Endodermal cell (in vitro differentiated cells): ENCODE measurements at regions not wholly inside any gene's neighbourhood (a gene's known extent, or its start where the extent isn't known, plus 50 kb on each side); places are given as distances from the start of the nearest gene placed in this dataset.

Experiments
- DNase-seq: peaks from one replicate; pipeline ENCODE4 v3.0.0-alpha.2; 2017
- H3K27ac ChIP-seq: 2 replicates; pipeline ENCODE4 v1.5.1; 2013; ENCODE audit warnings: mild to moderate bottlenecking, low read depth, low read length, moderate library complexity
- H3K27me3 ChIP-seq: 2 replicates; pipeline ENCODE4 v1.6.1; 2013; ENCODE audit warnings: mild to moderate bottlenecking, low read length, moderate library complexity; ENCODE audit not compliant: insufficient read depth, control insufficient read depth, poor library complexity, severe bottlenecking
- H3K36me3 ChIP-seq: 2 replicates; pipeline ENCODE4 v1.7.0; 2013; ENCODE audit warnings: mild to moderate bottlenecking, low read length, moderate library complexity; ENCODE audit not compliant: control insufficient read depth, insufficient read depth
- H3K4me1 ChIP-seq: one replicate; pipeline ENCODE4 v1.7.0; 2013; ENCODE audit warnings: low read length; ENCODE audit not compliant: control insufficient read depth, insufficient read depth
- H3K4me3 ChIP-seq: 2 replicates; pipeline ENCODE4 v1.5.1; 2013; ENCODE audit warnings: mild to moderate bottlenecking, low read length, moderate library complexity
- H3K9ac ChIP-seq: 2 replicates; pipeline ENCODE4 v1.6.1; 2013; ENCODE audit warnings: mild to moderate bottlenecking, low read length, moderate library complexity; ENCODE audit not compliant: poor library complexity, severe bottlenecking; ENCODE audit errors: extremely low read depth
- H3K9me3 ChIP-seq: 2 replicates; pipeline ENCODE4 v1.6.1; 2013; ENCODE audit warnings: mild to moderate bottlenecking, low read length, moderate library complexity; ENCODE audit not compliant: control insufficient read depth
- H3K27ac Mint-ChIP-seq: 2 replicates; pipeline ENCODE4 v1.8.0; 2020; ENCODE audit warnings: mixed read lengths
- H3K27me3 Mint-ChIP-seq: 2 replicates; pipeline ENCODE4 v1.8.0; 2021; ENCODE audit warnings: mild to moderate bottlenecking, mixed read lengths; ENCODE audit not compliant: insufficient read depth
- H3K36me3 Mint-ChIP-seq: 2 replicates; pipeline ENCODE4 v1.8.0; 2020; ENCODE audit warnings: low read depth, mixed read lengths
- H3K4me1 Mint-ChIP-seq: 2 replicates; pipeline ENCODE4 v1.8.0; 2020; ENCODE audit warnings: mixed read lengths
- H3K4me3 Mint-ChIP-seq: 2 replicates; pipeline ENCODE4 v1.8.0; 2020; ENCODE audit warnings: mild to moderate bottlenecking, moderate library complexity, mixed read lengths
- H3K9me3 Mint-ChIP-seq: 2 replicates; pipeline ENCODE4 v1.8.0; 2020; ENCODE audit warnings: mild to moderate bottlenecking, mixed read lengths
- WGBS, 2 experiments: methylation state at CpG; one replicate each; pipeline versions ENCODE4 v1.1.5 to v1.1.7; 2013; ENCODE audit warnings: missing lambda C conversion rate in 2 of 2, mixed read lengths in 1 of 2; ENCODE audit not compliant: insufficient coverage in 1 of 2, insufficient read length in 1 of 2; 5-methylcytosine and 5-hydroxymethylcytosine counted together
- TF ChIP-seq, protein P1 (sequence below): fragments of 200-600 bp; sonication (generic); conservative IDR thresholded peaks from 2 replicates; pipeline ENCODE4 v1.5.0; 2021; ENCODE audit warnings: antibody characterized with exemption, mild to moderate bottlenecking

DNA sequence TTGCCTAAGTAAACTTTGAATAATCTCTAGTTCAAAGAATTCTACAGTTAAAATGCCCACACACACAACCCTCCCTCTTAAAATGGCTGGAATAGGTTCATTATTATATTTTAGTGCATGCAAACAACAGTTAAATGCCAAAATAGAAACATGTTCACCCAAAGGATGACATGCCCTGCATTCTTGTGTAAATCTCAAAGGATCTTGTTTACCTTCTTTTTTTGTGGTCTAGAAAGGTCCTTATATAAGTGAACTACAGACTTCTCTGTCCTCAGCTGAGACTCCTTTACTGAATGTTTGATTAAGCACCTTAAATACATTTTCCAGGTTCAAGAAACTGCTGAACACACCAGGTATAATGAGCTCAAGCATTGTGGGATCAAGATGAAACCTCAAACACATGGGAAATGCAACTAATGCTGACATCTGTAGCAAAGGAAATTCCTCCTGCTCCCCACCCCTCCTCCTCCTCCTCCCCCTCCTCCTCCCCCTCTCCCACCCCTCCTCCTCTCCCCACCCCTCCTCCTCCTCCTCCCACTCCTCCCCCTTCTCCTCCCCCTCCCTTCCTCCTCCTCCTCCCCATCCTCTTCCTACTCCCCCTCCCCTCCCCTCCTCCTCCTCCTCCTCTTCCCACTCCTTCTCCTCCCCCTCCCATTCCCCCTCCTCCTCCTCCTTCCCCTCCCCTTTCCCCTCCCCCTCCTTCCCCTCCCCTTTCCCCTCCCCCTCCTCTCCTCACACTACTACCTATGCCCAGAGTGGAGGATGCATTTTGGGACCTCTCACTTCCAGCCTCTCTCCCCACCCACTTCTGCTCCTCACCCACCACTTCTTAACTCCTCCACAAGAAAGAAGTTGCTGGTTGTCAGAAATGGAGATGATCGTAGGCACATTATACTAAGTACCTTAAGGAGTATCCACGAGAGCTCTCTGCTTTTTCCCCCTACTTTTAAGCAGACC is 233.9 kb downstream of the MRPL39 start:
- Mint-ChIP-seq H3K27me3 (no peaks in the 10 kb centered on the region), H3K36me3 (peaks cover under 1% of the 10 kb centered on the region), H3K4me1 (peaks cover 21% of the 10 kb centered on the region), H3K9me3 (peaks cover 7% of the 10 kb centered on the region), H3K27ac (peak overlapping the region; percentile 87), H3K4me3 (peak overlapping the region; percentile 32)
- Histone ChIP-seq H3K9me3 (peaks cover 5% of the 10 kb centered on the region), H3K36me3 (no peaks in the 10 kb centered on the region), H3K9ac (peak overlapping the region; percentile 38), H3K27ac (no peak overlapping the region), H3K4me3 (peak overlapping the region; percentile 70), H3K4me1 (peaks cover 8% of the 10 kb centered on the region), H3K27me3 (no peaks in the 10 kb centered on the region)
- TF ChIP-seq, protein P1, sequence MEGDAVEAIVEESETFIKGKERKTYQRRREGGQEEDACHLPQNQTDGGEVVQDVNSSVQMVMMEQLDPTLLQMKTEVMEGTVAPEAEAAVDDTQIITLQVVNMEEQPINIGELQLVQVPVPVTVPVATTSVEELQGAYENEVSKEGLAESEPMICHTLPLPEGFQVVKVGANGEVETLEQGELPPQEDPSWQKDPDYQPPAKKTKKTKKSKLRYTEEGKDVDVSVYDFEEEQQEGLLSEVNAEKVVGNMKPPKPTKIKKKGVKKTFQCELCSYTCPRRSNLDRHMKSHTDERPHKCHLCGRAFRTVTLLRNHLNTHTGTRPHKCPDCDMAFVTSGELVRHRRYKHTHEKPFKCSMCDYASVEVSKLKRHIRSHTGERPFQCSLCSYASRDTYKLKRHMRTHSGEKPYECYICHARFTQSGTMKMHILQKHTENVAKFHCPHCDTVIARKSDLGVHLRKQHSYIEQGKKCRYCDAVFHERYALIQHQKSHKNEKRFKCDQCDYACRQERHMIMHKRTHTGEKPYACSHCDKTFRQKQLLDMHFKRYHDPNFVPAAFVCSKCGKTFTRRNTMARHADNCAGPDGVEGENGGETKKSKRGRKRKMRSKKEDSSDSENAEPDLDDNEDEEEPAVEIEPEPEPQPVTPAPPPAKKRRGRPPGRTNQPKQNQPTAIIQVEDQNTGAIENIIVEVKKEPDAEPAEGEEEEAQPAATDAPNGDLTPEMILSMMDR = no peak
- DNase-seq = peak; percentile 74
- 90 to 100% methylated on average over 1 to 2 of the region's 2 CpGs for WGBS, 2 experiments

- WGBS, 2 experiments = 87 to 89% methylated on average over 4 to 5 of the region's 5 CpGs
- no peaks in the 10 kb centered on the region for H3K36me3 Mint-ChIP-seq
- Histone ChIP-seq H3K4me1 (peaks cover 8% of the 10 kb centered on the region), H3K9ac (no peak overlapping the region), H3K36me3 (no peaks in the 10 kb centered on the region), H3K9me3 (no peaks in the 10 kb centered on the region), H3K27me3 (no peaks in the 10 kb centered on the region), H3K4me3 (peak overlapping the region; percentile 52), H3K27ac (no peak overlapping the region)
- H3K27ac Mint-ChIP-seq = no peak overlapping the region
- peak overlapping the region; percentile 17 for H3K4me3 Mint-ChIP-seq
- no peak for DNase-seq
- H3K9me3 Mint-ChIP-seq = no peaks in the 10 kb centered on the region
- peaks cover 21% of the 10 kb centered on the region for H3K4me1 Mint-ChIP-seq
- no peaks in the 10 kb centered on the region for H3K27me3 Mint-ChIP-seq
- TF ChIP-seq, protein P1 = no peak
Measured at GRCh38 chr21:25371841-25372425, 235.3 kb downstream of the MRPL39 start.

GRCh38 chr21:25370311-25370744 is 237.0 kb downstream of the MRPL39 start:
- H3K4me3 ChIP-seq = no peak overlapping the region
- peak; percentile 46 for DNase-seq
- Mint-ChIP-seq H3K27ac (no peak overlapping the region), H3K9me3 (no peaks in the 10 kb centered on the region), H3K4me1 (peaks cover 21% of the 10 kb centered on the region), H3K27me3 (no peaks in the 10 kb centered on the region), H3K4me3 (no peak overlapping the region), H3K36me3 (no peaks in the 10 kb centered on the region)
- no peaks in the 10 kb centered on the region for H3K9me3 ChIP-seq
- H3K27ac ChIP-seq = no peak overlapping the region
- no peaks in the 10 kb centered on the region for H3K27me3 ChIP-seq
- no peaks in the 10 kb centered on the region for H3K36me3 ChIP-seq
- TF ChIP-seq, protein P1 = no peak
- no peak overlapping the region for H3K9ac ChIP-seq
- WGBS, 2 experiments = 87 to 91% methylated on average over 4 to 6 of the region's 6 CpGs
- peaks cover 8% of the 10 kb centered on the region for H3K4me1 ChIP-seq
